H9 (cell line): ENCODE measurements at regions not wholly inside any gene's neighbourhood (a gene's known extent, or its start where the extent isn't known, plus 50 kb on each side); places are given as distances from the start of the nearest gene placed in this dataset.

Experiments used
- DNase-seq: peaks from one replicate; pipeline ENCODE4 v3.0.0-alpha.2; 2017
- H2AFZ ChIP-seq: one replicate; pipeline ENCODE4 v1.6.1; 2013; ENCODE audit warnings: mild to moderate bottlenecking, low read length, control low read depth, moderate library complexity
- H2AK5ac ChIP-seq: 2 replicates; pipeline ENCODE4 v1.6.1; 2013; ENCODE audit warnings: low read length, control low read depth, mixed read lengths; ENCODE audit not compliant: insufficient read length
- H2BK120ac ChIP-seq: one replicate; pipeline ENCODE4 v1.6.1; 2013; ENCODE audit warnings: low read depth, mild to moderate bottlenecking, low read length, control low read depth, inconsistent platforms; ENCODE audit not compliant: poor library complexity, severe bottlenecking
- H2BK12ac ChIP-seq: 2 replicates; pipeline ENCODE4 v1.6.1; 2013; ENCODE audit warnings: low read length, control low read depth, mixed read lengths, low read depth; ENCODE audit not compliant: insufficient read length
- H2BK15ac ChIP-seq: 2 replicates; pipeline ENCODE4 v1.6.1; 2013; ENCODE audit warnings: low read depth, low read length, control low read depth
- H2BK20ac ChIP-seq: one replicate; pipeline ENCODE4 v1.6.1; 2013; ENCODE audit warnings: low read depth, mild to moderate bottlenecking, low read length, control low read depth, inconsistent platforms; ENCODE audit not compliant: poor library complexity, severe bottlenecking
- H2BK5ac ChIP-seq: 2 replicates; pipeline ENCODE4 v1.6.1; 2013; ENCODE audit warnings: low read length, control low read depth, mixed read lengths; ENCODE audit not compliant: insufficient read length
- H3K14ac ChIP-seq: 2 replicates; pipeline ENCODE4 v1.6.1; 2013; ENCODE audit warnings: low read length, control low read depth; ENCODE audit not compliant: insufficient read depth
- H3K18ac ChIP-seq: 2 replicates; pipeline ENCODE4 v1.6.1; 2013; ENCODE audit warnings: low read depth, mild to moderate bottlenecking, mixed read lengths, low read length, control low read depth; ENCODE audit not compliant: insufficient read length
- H3K23ac ChIP-seq: 2 replicates; pipeline ENCODE4 v1.6.1; 2013; ENCODE audit warnings: low read length, control low read depth, mixed read lengths, low read depth; ENCODE audit not compliant: insufficient read length
- H3K23me2 ChIP-seq: 2 replicates; pipeline ENCODE4 v1.6.1; 2013; ENCODE audit warnings: low read depth, mild to moderate bottlenecking, mixed read lengths, low read length, control low read depth; ENCODE audit not compliant: insufficient read length, poor library complexity, severe bottlenecking
- H3K27ac ChIP-seq: 2 replicates; pipeline ENCODE4 v1.5.1; 2013; ENCODE audit warnings: low read length, control low read depth, mixed read lengths, low read depth; ENCODE audit not compliant: insufficient read length
- H3K27me3 ChIP-seq: 2 replicates; pipeline ENCODE4 v1.6.1; 2013; ENCODE audit warnings: low read length, control low read depth, inconsistent platforms; ENCODE audit not compliant: insufficient read depth
- H3K4ac ChIP-seq: 2 replicates; pipeline ENCODE4 v1.6.1; 2013; ENCODE audit warnings: low read depth, mild to moderate bottlenecking, control low read depth, inconsistent platforms, low read length, moderate library complexity
- H3K4me1 ChIP-seq: 2 replicates; pipeline ENCODE4 v1.6.1; 2013; ENCODE audit warnings: low read length, control low read depth, inconsistent platforms; ENCODE audit not compliant: insufficient read depth
- H3K4me2 ChIP-seq: 2 replicates; pipeline ENCODE4 v1.6.1; 2013; ENCODE audit warnings: low read length, control low read depth, mixed read lengths; ENCODE audit not compliant: insufficient read length, insufficient read depth
- H3K56ac ChIP-seq: 2 replicates; pipeline ENCODE4 v1.6.1; 2013; ENCODE audit warnings: low read depth, mild to moderate bottlenecking, mixed read lengths, low read length, control low read depth; ENCODE audit not compliant: insufficient read length
- H3K79me1 ChIP-seq: 2 replicates; pipeline ENCODE4 v1.6.1; 2013; ENCODE audit warnings: low read depth, mild to moderate bottlenecking, moderate library complexity, low read length, control low read depth, inconsistent platforms; ENCODE audit not compliant: insufficient read depth, poor library complexity, severe bottlenecking
- H3K79me2 ChIP-seq: 2 replicates; pipeline ENCODE4 v1.6.1; 2013; ENCODE audit warnings: low read length, control low read depth, inconsistent platforms; ENCODE audit not compliant: insufficient read depth
- H3K9ac ChIP-seq: 2 replicates; pipeline ENCODE4 v1.6.1; 2013; ENCODE audit warnings: low read length, control low read depth, mixed read lengths; ENCODE audit not compliant: insufficient read length; ENCODE audit errors: extremely low read depth
- H3K9me3 ChIP-seq: one replicate; pipeline ENCODE4 v1.6.1; 2013; ENCODE audit warnings: low read depth, low read length, inconsistent platforms; ENCODE audit not compliant: control insufficient read depth
- H3T11ph ChIP-seq: one replicate; pipeline ENCODE4 v1.6.1; 2013; ENCODE audit warnings: mild to moderate bottlenecking, low read length, control low read depth, inconsistent platforms
- H4K20me1 ChIP-seq: one replicate; pipeline ENCODE4 v1.6.1; 2013; ENCODE audit not compliant: control insufficient read depth, insufficient read length, insufficient read depth
- H4K5ac ChIP-seq: 2 replicates; pipeline ENCODE4 v1.6.1; 2013; ENCODE audit warnings: low read depth, mild to moderate bottlenecking, mixed read lengths, low read length, control low read depth; ENCODE audit not compliant: insufficient read length
- H4K8ac ChIP-seq: replicated peaks from 2 replicates; pipeline ENCODE4 v1.6.1; 2013; ENCODE audit warnings: low read length, control low read depth, mixed read lengths, low read depth; ENCODE audit not compliant: insufficient read length
- H4K91ac ChIP-seq: 2 replicates; pipeline ENCODE4 v1.6.1; 2013; ENCODE audit warnings: low read depth, mild to moderate bottlenecking, moderate library complexity, mixed read lengths, low read length, control low read depth; ENCODE audit not compliant: insufficient read length
- H3K27ac Mint-ChIP-seq, 3 experiments: 2 replicates in 2 of 3; 3 replicates in 1 of 3; pipeline ENCODE4 v1.8.0; 2020 to 2021; ENCODE audit warnings: mixed read lengths in 3 of 3, mild to moderate bottlenecking in 1 of 3, moderate library complexity in 1 of 3
- H3K27me3 Mint-ChIP-seq: 2 replicates; pipeline ENCODE4 v1.8.0; 2021; ENCODE audit warnings: low read depth, mild to moderate bottlenecking, moderate library complexity, mixed read lengths
- H3K36me3 Mint-ChIP-seq, 3 experiments: 2 replicates in 2 of 3; 3 replicates in 1 of 3; pipeline ENCODE4 v1.8.0; 2020 to 2021; ENCODE audit warnings: low read depth in 3 of 3, mixed read lengths in 3 of 3; ENCODE audit not compliant: insufficient read depth in 1 of 3
- H3K4me1 Mint-ChIP-seq, 2 experiments: 2 replicates each; pipeline ENCODE4 v1.8.0; 2020; ENCODE audit warnings: mixed read lengths in 2 of 2
- H3K4me3 Mint-ChIP-seq, 2 experiments: 2 replicates in 1 of 2; 3 replicates in 1 of 2; pipeline ENCODE4 v1.8.0; 2020 to 2021; ENCODE audit warnings: mild to moderate bottlenecking in 2 of 2, mixed read lengths in 2 of 2, moderate library complexity in 1 of 2
- H3K9me3 Mint-ChIP-seq, 2 experiments: 2 replicates in 1 of 2; 3 replicates in 1 of 2; pipeline ENCODE4 v1.8.0; 2020; ENCODE audit warnings: mild to moderate bottlenecking in 2 of 2, mixed read lengths in 2 of 2, moderate library complexity in 1 of 2
- CTCF ChIP-seq: fragments of 200-600 bp; sonication (generic); conservative IDR thresholded peaks from 3 replicates; pipeline ENCODE4 v1.8.0; 2021; ENCODE audit warnings: antibody characterized with exemption, mild to moderate bottlenecking
- WGBS: extraction: QIAGEN DNeasy Blood & Tissue Kit; methylation state at CpG from one replicate; pipeline ENCODE4 v1.1.7; 2013; ENCODE audit warnings: missing lambda C conversion rate, low lambda C conversion rate, mixed read lengths; ENCODE audit not compliant: insufficient read length; ENCODE audit errors: extremely low coverage; 5-methylcytosine and 5-hydroxymethylcytosine counted together

DNA sequence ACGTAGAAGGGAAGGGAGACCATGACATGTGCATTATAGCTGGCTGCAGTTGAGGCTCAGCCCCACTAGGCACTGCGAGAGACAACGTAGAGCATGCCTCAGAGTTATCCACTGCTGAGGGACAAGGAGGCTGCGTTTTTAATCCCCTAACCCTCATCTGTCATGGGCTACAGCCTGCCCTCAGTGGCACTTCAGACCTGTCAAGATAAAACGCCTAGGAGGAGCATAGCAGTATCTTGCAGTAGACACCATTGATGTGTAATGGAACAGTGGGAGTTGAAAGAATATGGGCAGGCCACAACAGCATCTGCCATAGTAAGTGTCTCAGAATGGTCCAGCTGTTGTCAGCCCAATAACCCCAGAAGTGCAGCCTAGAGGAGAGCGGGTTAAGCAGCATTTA lies 307.0 kb upstream of the PTBP2 start:
- Histone ChIP-seq H3K4ac (no peak overlapping the region), H3K56ac (no peak overlapping the region), H4K5ac (no peak overlapping the region), H3K79me2 (0 out of 2 replicates have a peak, but pooled peaks cover 1% of the 10 kb centered on the region), H4K91ac (no peak overlapping the region), H2BK5ac (no peak overlapping the region), H3K4me1 (no peaks in the 10 kb centered on the region), H4K8ac (no peak overlapping the region), H2BK20ac (no peak overlapping the region), H2AFZ (no peak overlapping the region), H3K18ac (no peak overlapping the region), H3K9ac (no peak overlapping the region), H2BK15ac (no peak overlapping the region), H3K27me3 (no peaks in the 10 kb centered on the region), H3T11ph (no peak overlapping the region), H2BK120ac (no peak overlapping the region), H2BK12ac (no peak overlapping the region), H2AK5ac (no peak overlapping the region), H3K9me3 (no peaks in the 10 kb centered on the region), H4K20me1 (no peaks in the 10 kb centered on the region), H3K27ac (no peak overlapping the region), H3K23me2 (no peaks in the 10 kb centered on the region), H3K14ac (no peak overlapping the region), H3K23ac (no peak overlapping the region), H3K4me2 (no peak overlapping the region), H3K79me1 (no peaks in the 10 kb centered on the region)
- Mint-ChIP-seq H3K4me3 (no peak overlapping the region), H3K27me3 (no peaks in the 10 kb centered on the region), H3K4me1 (peaks cover 3 to 7% of the 10 kb centered on the region in 2 experiments; a peak in 3 of 4 replicates), H3K27ac (no peak overlapping the region), H3K36me3 (no peaks in the 10 kb centered on the region), H3K9me3 (no peaks in the 10 kb centered on the region)
- DNase-seq, result no peak
- WGBS, result no CpG with 5 or more reads among the region's 6 CpGs
- TF ChIP-seq CTCF, result no peak
